ENCODE measurements at regions not wholly inside any gene's neighbourhood (a gene's known extent, or its start where the extent isn't known, plus 50 kb on each side); places are given as distances from the start of the nearest gene placed in this dataset.

DNA sequence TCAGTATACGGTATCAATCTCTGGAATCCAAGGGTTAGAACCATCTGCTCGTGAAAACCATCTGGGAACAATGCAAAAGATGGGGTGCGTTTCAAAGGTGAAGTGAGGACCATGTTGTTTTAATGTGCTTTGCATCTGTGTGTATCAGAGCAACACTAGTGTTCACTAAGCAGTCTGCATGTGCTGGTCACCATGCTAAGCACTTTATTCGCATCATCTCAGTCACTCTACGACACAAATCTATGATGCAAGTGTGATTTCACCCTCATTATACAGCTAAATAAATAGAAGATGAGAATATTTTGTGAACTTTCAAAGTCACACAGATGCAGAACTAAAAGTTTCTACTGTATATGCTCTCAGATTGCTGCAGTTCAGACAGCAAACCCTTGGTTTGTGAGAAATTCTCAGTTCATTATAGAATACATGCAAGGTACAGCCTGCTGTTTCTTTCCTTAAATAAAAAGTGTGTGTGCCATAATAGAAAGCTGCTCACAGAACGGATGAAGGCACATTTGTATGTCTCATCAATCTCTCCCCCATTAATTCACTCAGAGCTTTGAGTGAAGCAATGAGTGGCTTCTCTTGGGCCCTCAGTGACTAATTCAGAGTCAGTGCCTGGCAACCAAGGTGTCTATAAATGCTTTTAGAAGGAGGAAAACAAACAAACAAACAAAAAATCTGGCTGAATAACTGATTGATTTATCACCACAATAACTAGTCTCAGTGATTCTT, 652.8 kb upstream of the SOX11 start (continued):
- no peak for TF ChIP-seq STAT5B (CRISPR knock-in tag; IDR thresholded peaks at IDR 0.05)

DNA sequence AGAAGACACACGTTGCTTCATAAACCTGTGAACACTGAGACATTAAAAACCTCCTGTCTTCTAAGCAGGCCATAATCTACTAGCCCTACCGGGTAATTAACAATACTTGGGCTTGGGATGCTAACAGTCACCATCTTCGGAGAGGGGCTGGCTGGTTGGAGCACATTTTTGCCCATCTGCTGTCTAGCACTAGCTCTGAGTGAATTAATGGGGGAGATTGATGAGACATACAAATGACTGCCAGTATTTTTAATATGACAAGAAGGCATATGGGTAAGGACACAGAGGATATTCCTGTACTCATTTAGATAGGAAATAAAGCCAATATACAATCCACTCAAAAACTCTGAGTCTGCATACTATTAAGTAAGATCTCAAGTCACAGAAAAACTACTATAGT, 651.6 kb upstream of the SOX11 start:
- 0% methylated on average over 3 of the region's 3 CpGs for WGBS (ENCODE audit: low lambda C conversion rate)
- intact Hi-C loops (cut with micrococcal nuclease; ENCODE audit: unreplicated experiment): no loop called here
- no TSS peak for BruUV-seq (replicated peaks)

More for the DNA sequence above, 651.6 kb upstream of the SOX11 start:
- in situ Hi-C loops (cut with HindIII; ENCODE audit: extremely low pct_ligation_motif_present, low pct_unique_long_range_greater_than_20kb): no loop called here
- ATAC-seq: no peak
- H3K36me3 ChIP-seq (replicated peaks in 1 of 2; ENCODE audit: control insufficient read depth in 1 of 2, insufficient read depth in 2 of 2, low read length in 2 of 2): no peaks in the 10 kb centered on the region
- H3K4me2 ChIP-seq (ENCODE audit: low read depth, low read length): no peak overlapping the region
- no peak for FAIRE-seq
- no peaks in the 10 kb centered on the region for H3K27me3 ChIP-seq (ENCODE audit: control insufficient read depth in 1 of 2, insufficient read depth in 2 of 2, low read length in 2 of 2)
- H3K9me3 ChIP-seq (ENCODE audit: low read length): peaks cover 93% of the 10 kb centered on the region
- no peaks in the 10 kb centered on the region for H3K79me2 ChIP-seq (ENCODE audit: insufficient read depth, low read length)
- H2AFZ ChIP-seq (ENCODE audit: low read length): no peak overlapping the region
- no peak overlapping the region for H3K27ac ChIP-seq (ENCODE audit: extremely low read length, insufficient read depth, low read length)
- no peak overlapping the region for H3K4me3 ChIP-seq (replicated peaks in 1 of 3; ENCODE audit: insufficient read depth in 1 of 3, low read depth in 2 of 3, low read length in 3 of 3)
- no peak overlapping the region for H3K9ac ChIP-seq (ENCODE audit: insufficient read depth, low read depth, low read length)
- CTCF ChIA-PET (ENCODE audit: low intra/inter-chr PET ratio, low total read pairs): no interaction called here
- DNase-seq (ENCODE audit: low spot score): no peak
- no peaks in the 10 kb centered on the region for H4K20me1 ChIP-seq (ENCODE audit: insufficient read depth, low read length)
- TF ChIP-seq ZNF136 (CRISPR knock-in tag; IDR thresholded peaks at IDR 0.05; ENCODE audit: low read depth): no peak
- no peak for TF ChIP-seq ZNF251 (CRISPR knock-in tag; IDR thresholded peaks at IDR 0.05)
- no peak for TF ChIP-seq ZNF232 (CRISPR knock-in tag; IDR thresholded peaks at IDR 0.05; ENCODE audit: borderline replicate concordance)
- no peak for TF ChIP-seq NCOA1 (CRISPR knock-in tag; IDR thresholded peaks at IDR 0.05)
- TF ChIP-seq SIX1 (CRISPR knock-in tag; IDR thresholded peaks at IDR 0.05; ENCODE audit: borderline replicate concordance): no peak
- no peak for TF ChIP-seq MED13 (CRISPR knock-in tag; IDR thresholded peaks at IDR 0.05)
- TF ChIP-seq ZNF768 (CRISPR knock-in tag; IDR thresholded peaks at IDR 0.05): no peak
- no peak for TF ChIP-seq GZF1 (CRISPR knock-in tag; IDR thresholded peaks at IDR 0.05)
- no peak for TF ChIP-seq ATF3 (CRISPR knock-in tag; IDR thresholded peaks at IDR 0.05)
- TF ChIP-seq HNF4A (CRISPR knock-in tag; IDR thresholded peaks at IDR 0.05): no peak
- no peak for TF ChIP-seq HOXA9 (CRISPR knock-in tag; IDR thresholded peaks at IDR 0.05; ENCODE audit: borderline replicate concordance)
- TF ChIP-seq ZNF83 (CRISPR knock-in tag; IDR thresholded peaks at IDR 0.05; ENCODE audit: borderline replicate concordance): no peak
- TF ChIP-seq ZBED4 (CRISPR knock-in tag; IDR thresholded peaks at IDR 0.05; ENCODE audit: borderline replicate concordance): no peak
- no peak for TF ChIP-seq ZBTB3 (CRISPR knock-in tag; IDR thresholded peaks at IDR 0.05; ENCODE audit: borderline replicate concordance, low read depth)
- TF ChIP-seq GATAD2A (CRISPR knock-in tag; IDR thresholded peaks at IDR 0.05): no peak
- POLR2A ChIA-PET: no interaction called here
- no peaks in the 10 kb centered on the region for H3K4me1 ChIP-seq (ENCODE audit: insufficient read depth, low read length)
